Thyroid gland (tissue), 4 donors: ENCODE measurements at regions not wholly inside any gene's neighbourhood (a gene's known extent, or its start where the extent isn't known, plus 50 kb on each side); places are given as distances from the start of the nearest gene placed in this dataset.

Experiments
- CTCF ChIP-seq, 6 experiments: fragments of 200-600 bp in 3 of 6; fragments of 450-650 bp in 3 of 6; sonication (generic) in 3 of 6; IDR thresholded peaks; one replicate each; pipeline ENCODE4 v1.5.1; 2016 to 2019; ENCODE audit warnings: antibody characterized with exemption in 6 of 6, mild to moderate bottlenecking in 2 of 6, inconsistent platforms in 1 of 6, moderate library complexity in 1 of 6
- POLR2A ChIP-seq, 2 donors: fragments of 450-650 bp; IDR thresholded peaks; one replicate each; pipeline ENCODE4 v1.6.1; 2017; ENCODE audit warnings: antibody characterized with exemption in 2 of 2, mild to moderate bottlenecking in 2 of 2, moderate library complexity in 1 of 2

GRCh38 chr2:100217323-100217722, 74.9 kb upstream of the AFF3 start:
- TF ChIP-seq CTCF (IDR thresholded peaks at IDR 0.05) (no peak), POLR2A (IDR thresholded peaks at IDR 0.05) (no peak)
